NCI-H2227 (cell line): ENCODE measurements at regions not wholly inside any gene's neighbourhood (a gene's known extent, or its start where the extent isn't known, plus 50 kb on each side); places are given as distances from the start of the nearest gene placed in this dataset.
"Not testable (repeated sequence)": the region's sequence is repeated elsewhere in the genome, so short reads cannot be mapped to it uniquely, and the experiment has no call there.

Experiments used
- DNase-seq: peaks from one replicate; lab custom pipeline; 2025; ENCODE audit not compliant: unreplicated experiment; lab: John Stamatoyannopoulos, UW

DNA sequence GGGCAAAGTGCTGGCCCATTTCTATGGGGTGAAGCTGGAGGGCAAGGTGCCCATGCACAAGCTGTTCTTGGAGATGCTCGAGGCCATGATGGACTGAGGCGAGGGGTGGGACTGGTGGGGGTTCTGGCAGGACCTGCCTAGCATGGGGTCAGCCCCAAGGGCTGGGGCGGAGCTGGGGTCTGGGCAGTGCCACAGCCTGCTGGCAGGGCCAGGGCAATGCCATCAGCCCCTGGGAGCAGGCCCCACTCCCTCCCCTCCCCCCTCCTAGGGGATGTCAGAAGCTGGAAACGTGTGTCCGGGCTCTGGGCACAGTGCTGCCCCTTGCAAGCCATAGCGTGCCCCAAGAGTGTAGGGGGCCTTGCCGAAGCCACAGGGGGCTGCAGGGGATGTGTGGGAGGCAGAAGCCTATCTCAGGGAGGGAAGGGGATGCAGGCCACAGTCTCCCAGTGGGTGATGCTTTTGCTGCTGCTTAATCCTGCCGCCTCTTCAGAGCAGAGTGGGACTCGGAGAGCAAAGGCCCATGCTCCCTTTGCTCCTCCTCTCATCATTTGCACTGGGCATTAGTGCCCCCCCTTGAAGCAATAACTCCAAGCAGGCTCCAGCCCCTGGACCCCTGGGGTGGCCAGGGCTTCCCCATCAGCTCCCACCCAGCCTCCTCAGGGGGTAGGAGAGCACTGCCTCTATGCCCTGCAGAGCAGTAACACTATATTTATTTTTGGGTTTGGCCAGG, 85.2 kb downstream of the MRPL57 start:
- DNase-seq: not testable (repeated sequence)

DNA sequence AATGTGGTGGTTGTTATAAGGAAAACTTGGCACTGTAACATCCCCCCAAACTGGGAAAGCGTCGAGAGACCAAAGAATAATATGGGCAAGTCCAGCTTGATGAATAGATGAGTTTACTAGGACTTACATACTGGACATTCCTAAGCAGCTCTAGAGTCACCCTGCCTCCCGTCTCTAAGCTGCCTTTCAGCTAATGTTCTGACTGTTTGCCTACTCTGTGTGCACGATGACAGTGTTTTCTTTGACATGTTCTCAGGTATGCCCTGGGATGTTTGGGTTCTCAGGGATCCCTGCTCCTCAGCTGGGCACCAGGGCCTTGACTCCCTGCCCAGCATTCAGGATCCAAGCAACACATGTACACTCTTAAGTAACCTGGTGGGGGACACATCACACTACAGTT, 87.5 kb downstream of the MRPL57 start:
- not testable (repeated sequence) for DNase-seq

DNA sequence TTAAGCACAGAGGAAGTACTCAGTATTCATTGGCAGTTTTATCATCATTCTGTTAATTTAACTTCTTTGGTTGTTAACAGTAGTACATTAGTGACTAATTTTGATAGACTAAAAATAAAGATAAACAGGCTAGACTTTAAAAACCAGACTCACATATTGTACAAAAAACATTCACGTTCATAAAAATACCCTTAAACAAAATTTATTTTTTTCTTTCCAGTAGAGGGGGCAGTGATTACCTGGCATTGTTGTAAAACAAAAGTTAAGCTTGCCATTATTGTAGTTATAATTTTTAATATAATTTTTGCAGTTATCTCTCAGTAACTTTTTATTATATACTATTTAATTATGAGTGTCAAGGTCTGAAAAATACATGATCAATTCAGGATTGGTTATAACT, 92.0 kb downstream of the MRPL57 start:
- not testable (repeated sequence) for DNase-seq

DNA sequence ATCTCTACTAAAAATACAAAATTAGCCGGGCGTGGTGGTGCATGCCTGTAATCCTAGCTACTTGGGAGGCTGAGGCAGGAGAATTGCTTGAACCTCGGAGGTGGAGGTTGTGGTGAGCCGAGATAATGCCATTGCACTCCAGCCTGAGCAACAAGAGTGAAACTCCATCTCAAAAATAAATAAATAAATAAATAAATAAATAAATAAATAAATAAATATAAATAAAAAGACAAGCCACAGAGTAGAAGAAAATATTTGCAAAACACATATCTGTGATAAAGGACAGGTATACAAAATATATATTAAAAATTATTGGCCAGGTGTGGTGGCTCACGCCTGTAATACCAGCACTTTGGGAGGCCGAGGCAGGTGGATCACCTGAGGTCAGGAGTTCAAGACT, 96.0 kb downstream of the MRPL57 start:
- DNase-seq: not testable (repeated sequence)

DNA sequence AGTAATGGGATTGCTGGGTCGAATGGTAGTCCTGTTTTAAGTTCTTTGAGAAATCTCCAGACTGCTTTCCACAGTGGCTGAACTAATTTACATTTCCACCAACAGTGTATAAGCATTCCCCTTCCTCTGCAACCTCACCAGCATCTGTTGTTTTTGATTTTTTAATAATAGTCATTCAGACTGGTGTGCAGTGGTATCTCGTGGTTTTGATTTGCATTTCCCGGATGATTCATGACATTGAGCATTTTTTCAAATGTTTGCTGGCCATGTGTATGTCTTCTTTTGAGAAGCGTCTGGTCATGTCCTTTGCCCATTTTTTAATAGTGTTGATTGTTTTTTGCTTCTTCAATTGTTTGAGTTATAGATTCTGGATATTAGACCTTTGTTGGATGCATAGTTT, 98.0 kb downstream of the MRPL57 start:
- not testable (repeated sequence) for DNase-seq

DNA sequence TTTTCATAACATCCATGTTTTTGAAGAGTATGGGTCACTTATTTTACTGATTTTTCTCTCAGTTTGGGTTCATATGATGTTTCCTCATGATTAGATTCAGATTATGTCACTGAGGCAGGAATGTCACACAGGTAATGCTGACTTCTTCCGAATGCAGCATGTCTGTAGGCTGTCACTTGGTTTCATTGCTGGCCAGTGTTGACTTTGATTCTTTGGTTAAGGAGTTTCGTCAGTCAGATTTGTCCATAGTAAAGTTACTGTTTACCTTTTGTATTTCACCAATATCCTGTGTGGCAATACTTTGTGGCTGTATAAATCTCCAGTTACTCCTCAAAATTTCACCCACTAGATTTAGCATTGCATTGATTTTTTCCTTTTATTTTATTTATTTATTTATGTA, 105.6 kb downstream of the MRPL57 start:
- no peak for DNase-seq

DNA sequence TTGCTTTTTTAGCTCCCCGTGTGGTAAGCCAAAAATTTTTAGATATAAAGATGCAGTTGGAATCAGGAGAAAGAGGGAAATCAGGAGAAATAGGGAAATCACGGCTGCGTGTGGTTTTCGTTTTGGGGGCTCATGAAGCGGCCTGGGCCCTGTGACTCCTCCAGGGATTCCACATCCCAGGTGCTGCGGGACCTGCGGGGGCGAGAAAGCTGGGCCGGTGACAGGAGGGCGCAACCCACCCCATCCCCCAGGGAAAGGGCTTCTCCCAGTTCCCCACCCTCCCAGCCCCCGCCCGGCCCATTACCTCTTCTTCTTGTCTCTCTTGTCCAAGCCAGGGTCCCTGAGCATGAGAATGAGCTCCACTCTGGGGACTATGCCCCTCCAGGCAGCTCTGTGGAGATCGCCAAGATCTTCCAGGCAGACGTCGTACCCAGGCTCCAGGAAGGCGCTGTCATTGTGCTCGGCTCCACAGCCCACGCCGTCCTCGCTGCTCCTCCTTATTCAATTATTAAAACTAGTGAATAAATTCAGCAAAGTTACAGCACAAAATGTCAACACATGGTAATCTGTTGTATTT, 111.0 kb downstream of the MRPL57 start:
- DNase-seq: no peak

DNA sequence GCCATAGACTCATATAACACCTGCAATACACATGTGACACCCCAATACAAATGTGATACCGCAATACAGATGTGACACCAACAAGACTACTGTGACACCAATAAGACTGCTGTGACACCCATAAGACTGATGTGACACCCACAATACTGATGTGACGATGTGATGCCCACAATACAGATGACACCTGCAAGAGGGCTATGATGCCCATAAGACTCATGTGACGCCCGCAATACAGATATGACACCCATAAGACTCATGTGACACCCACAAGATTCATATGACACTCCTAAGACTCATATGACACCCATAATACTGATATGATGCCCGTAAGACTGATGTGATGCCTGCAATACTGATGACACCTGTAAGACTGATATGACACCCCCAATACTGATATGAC, 113.0 kb downstream of the MRPL57 start:
- DNase-seq: no peak

DNA sequence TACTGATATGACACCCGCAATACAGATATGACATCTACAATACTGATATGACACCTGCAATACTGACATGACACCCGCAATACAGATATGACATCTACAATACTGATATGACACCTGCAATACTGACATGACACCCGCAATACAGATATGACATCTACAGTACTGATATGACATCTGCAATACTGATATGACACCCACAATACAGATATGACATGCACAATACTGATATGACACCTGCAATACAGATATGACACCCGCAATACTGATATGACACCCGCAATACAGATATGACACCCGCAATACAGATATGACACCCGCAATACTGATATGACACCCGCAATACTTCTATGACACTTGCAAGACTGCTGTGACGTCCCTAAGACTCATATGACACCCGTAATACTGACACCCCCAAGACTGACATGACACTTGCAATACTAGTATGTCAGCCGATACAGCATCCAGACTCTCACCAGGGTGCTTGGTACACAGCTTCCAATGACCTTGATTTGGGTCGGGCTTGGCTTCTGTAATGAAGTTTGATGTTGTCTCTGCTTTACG, 114.1 kb downstream of the MRPL57 start:
- not testable (repeated sequence) for DNase-seq

DNA sequence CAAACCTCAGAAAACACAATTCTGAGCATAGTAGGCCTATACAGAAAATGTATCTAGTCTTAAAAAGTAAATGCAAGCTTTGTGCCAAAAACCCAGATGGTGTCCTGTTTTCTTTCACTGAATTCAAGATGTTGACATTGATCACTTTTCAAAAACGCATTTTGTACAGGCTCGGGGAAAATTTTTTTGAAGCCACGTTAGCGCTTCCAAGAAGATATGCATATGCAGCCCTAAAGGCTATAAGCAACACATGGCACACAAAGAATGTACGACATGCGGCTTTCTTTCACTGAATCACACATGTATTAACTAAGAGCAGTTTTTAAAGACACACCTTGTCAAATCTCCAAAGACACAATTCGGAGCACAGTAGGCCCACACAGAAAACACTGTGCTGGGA, 115.4 kb downstream of the MRPL57 start:
- DNase-seq: no peak

DNA sequence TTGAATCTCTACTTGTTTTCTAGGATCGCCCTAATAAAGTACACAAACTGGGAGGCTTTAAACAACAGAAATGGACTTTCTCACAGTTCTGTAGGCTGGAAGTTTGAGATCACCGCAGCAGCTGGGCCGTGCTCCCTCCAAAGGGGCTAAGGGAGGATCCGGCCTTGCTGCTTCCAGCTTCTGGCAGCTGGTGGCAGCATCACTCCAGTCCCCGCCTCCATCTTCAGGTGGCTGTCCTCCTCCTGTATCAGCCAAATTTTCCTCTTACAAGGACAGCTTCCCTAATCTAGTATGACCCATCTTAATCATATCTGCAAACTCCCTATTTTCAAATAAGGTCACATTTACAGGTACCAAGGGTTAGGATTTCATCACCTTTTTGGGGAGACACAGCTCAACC, 120.5 kb downstream of the MRPL57 start:
- peak; percentile 25 for DNase-seq

DNA sequence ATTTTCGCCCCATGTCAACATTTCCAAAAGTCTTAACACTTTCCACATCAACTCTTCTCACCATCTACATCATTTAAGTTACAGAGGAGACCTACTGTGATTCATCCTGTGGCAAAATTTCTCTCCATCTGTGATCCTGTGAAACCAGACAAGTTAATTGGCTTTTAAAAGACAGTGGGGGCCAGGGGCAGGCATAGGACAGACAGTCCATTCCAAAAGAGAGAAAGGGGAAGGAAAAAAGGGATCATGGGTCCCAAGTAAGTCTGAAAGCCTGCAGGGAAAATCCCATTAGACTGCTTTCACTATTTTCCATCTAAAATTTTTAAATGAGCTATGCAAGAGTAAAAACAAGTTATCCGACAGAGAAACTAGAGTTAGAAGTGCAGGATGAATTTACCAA, 121.0 kb downstream of the MRPL57 start:
- DNase-seq: no peak

DNA sequence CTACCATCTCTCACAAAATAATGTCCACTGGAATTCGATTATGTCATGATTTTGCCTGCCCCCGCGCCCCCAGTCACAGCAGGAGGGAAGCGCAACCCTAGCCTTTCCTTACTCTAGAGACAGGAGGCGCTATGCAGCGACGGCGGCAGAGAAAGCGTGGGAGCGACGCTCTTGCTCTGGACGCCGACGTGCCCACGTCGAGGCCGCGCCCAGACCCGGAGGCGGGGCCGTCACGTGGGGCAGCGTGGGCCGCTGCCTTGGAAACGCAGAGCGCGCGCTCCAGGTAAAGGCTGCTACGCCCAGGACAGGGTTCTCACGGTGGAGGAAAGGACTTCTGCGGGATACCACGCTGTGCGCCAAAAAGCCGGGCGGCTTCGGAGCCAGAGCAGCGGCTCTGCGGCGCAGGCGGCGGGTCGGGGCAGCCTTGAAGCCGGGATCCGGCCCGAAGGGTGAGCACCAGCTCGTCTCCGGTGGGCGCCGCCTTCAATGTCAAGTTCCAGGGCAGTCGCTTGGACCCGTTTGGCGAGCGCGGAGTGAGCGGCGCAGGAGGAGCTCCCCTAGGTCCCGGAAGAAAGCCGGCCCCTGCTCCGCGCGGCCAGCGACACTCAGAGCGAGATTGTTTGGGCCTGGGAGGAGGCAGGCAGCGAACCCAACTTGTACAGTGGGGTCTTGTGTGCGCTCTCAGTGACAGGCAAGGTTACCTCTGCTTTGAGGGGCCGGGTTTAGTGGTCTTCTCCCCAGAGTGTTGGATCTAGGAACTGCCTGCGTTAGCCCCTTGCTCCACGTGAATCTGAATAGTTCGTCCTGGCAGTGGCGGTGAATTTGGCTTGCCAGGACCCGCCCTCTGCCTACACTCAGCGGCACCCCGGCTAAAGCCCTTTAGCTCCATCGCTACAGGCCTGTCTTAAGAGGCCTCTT, 121.7 kb downstream of the MRPL57 start:
- peak; percentile 92 for DNase-seq

DNA sequence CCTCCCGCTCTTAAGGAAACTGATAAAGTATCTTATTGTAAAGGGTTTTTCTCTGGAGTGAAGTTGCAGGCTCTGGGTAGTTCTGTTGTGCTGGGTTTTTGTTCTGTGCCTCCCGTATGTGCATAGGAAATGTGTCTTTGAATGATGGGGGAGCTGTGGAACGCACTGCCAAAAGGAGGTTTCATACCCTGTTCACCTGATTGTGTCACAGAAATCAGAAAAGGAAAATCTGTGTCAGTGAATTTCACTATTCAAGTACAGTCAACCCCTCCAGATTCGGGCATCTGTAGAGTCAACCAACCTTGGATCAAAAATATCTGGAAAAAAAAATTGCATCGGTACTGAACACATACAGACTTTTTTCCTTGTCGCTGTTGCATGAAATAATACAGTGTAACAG, 127.8 kb downstream of the MRPL57 start:
- no peak for DNase-seq

DNA sequence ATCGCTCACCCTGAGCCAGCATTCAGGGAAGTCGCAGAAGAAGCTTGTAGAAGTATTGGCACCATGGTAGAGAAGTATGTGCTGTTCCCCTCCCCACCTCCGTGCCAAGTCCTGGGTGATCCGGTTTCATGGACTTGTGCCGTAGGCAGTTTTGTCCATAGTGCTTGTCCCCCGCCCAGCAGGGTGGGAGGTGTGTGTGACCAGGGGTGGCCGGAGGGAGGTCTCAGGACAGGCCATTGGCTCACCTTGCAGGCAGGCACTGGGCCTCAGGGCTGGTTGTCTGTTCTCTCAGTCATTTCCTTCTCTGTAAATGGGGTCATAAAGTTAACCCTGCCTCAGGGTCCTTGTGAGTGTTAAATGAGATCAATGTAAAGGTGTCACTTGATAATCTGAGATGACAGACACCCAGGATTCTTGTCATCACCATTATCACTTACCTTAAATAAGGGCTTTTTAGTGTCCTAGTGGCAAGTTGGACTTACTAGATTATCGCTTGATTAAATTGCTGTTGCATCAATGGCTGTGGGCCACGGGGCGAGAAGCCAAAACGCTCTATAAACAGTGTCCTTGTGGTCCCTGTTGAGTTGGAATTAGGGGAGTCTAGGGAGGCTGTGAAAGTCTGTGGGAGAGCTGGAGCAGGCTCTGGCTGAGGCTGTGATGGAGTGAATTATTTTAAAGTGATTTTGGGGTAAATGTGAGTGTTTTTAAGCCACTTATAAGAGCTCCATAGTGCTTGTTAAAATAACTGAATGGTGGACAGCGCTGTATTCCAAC, 130.0 kb downstream of the MRPL57 start:
- DNase-seq: not testable (repeated sequence)

DNA sequence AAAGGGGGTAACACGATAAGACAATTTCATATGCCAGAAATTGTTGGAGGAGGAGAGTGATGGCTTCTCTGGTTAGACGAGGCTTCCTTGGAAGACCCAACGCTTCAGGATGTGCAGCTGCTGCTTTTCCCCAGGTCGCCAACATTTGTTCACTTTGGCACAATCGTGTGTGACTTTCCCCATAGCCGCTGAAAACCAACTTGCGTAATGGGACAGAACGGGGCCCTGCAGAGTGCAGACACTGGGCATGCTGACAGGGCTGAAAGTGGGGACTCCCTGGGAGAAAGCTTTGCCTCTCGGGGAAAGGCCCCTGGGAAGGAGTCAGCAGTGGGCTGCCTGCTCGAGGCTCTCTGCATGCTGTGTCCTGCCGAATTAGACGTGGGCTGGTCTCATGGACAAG, 130.7 kb downstream of the MRPL57 start:
- not testable (repeated sequence) for DNase-seq

DNA sequence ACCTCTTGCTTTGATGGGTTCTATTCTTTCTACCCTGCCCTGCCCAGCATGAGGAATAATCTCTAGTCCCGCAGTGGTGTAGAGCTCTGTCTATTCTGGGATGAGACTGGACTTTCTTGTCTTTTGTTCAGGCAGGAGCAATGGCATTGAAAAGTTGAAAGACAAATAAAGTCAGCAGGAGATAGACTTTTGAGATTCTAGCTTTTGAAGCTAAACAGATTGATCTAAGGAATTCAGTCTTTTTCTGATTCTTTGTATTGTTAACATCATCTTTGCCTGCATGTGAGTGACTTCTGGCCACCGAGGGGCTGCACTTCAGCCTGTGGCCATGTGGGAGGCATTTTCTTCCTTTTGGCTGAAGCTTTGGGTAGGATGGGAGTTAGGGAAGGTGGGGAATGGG, 132.4 kb downstream of the MRPL57 start:
- no peak for DNase-seq

DNA sequence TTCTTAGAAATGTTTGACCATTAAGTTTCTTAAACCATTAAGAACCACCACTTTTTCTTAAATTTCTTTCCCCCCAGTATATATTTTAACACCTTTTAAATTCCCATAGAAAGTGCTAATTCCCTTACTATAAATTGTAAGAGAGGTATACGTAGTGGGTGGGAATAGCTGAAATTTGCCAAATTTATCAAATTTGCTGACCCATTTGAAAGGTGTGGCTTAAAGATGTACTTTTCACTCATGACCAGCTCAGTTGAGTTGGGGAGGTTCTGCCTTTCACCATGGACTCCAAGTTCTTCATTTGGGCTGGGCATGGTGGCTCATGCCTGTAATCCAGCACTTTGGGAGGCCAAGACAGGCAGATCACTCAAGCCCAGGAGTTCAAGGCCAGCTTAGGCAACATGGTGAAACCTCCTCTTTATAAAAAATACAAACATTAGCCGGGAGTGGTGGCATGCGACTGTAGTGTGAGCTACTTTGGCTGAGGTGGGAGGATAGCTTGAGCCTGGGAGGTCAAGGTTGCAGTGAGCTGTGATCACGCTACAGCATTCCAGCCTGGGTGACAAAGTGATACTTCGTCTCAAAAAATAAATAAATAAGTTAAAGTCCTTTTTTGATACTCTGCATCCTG, 133.2 kb downstream of the MRPL57 start:
- no peak for DNase-seq

DNA sequence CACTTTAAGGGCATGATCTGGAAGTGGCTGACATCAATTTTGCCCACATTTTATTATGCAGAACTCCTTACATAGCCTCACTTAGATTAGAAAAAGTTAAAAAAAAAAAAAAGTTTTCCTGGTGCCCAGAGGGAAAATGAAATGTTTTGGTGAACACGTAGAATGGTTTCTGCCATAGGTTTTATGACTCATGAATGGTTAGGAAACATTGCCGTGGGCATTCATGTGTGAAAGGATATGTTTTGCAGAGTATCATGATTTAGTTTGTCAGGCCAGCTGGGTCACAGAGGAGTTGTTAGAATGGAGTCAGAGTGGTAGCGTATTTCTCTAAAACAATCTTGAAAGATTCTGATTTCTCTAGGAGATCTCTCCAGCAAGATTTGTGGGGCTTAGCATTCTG, 133.8 kb downstream of the MRPL57 start:
- no peak for DNase-seq

DNA sequence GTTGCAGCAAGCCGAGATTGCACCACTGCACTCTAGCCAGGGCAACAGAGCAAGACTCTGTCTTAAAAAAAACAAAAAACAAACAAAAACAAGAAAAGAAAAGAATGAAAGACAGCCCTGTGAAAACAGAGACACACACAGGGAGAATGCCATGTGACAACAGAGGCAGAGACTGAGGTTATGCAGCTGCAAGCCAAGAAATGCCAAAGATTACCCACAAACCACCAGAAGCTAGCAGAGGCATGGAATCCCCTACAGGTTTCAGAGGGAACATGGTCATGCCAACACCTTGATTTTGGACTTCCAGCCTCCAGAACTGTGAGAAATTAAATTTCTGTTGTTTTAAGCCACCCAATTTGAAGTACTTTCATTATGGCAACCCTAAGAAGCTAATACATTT, 138.5 kb downstream of the MRPL57 start:
- DNase-seq: not testable (repeated sequence)
